H9 (cell line): ENCODE measurements at regions not wholly inside any gene's neighbourhood (a gene's known extent, or its start where the extent isn't known, plus 50 kb on each side); places are given as distances from the start of the nearest gene placed in this dataset.

Source experiments
- DNase-seq: peaks from one replicate; pipeline ENCODE4 v3.0.0-alpha.2; 2017
- H2AFZ ChIP-seq: one replicate; pipeline ENCODE4 v1.6.1; 2013; ENCODE audit warnings: mild to moderate bottlenecking, low read length, control low read depth, moderate library complexity
- H2AK5ac ChIP-seq: 2 replicates; pipeline ENCODE4 v1.6.1; 2013; ENCODE audit warnings: low read length, control low read depth, mixed read lengths; ENCODE audit not compliant: insufficient read length
- H2BK120ac ChIP-seq: one replicate; pipeline ENCODE4 v1.6.1; 2013; ENCODE audit warnings: low read depth, mild to moderate bottlenecking, low read length, control low read depth, inconsistent platforms; ENCODE audit not compliant: poor library complexity, severe bottlenecking
- H2BK12ac ChIP-seq: 2 replicates; pipeline ENCODE4 v1.6.1; 2013; ENCODE audit warnings: low read length, control low read depth, mixed read lengths, low read depth; ENCODE audit not compliant: insufficient read length
- H2BK15ac ChIP-seq: 2 replicates; pipeline ENCODE4 v1.6.1; 2013; ENCODE audit warnings: low read depth, low read length, control low read depth
- H2BK20ac ChIP-seq: one replicate; pipeline ENCODE4 v1.6.1; 2013; ENCODE audit warnings: low read depth, mild to moderate bottlenecking, low read length, control low read depth, inconsistent platforms; ENCODE audit not compliant: poor library complexity, severe bottlenecking
- H2BK5ac ChIP-seq: 2 replicates; pipeline ENCODE4 v1.6.1; 2013; ENCODE audit warnings: low read length, control low read depth, mixed read lengths; ENCODE audit not compliant: insufficient read length
- H3K14ac ChIP-seq: 2 replicates; pipeline ENCODE4 v1.6.1; 2013; ENCODE audit warnings: low read length, control low read depth; ENCODE audit not compliant: insufficient read depth
- H3K18ac ChIP-seq: 2 replicates; pipeline ENCODE4 v1.6.1; 2013; ENCODE audit warnings: low read depth, mild to moderate bottlenecking, mixed read lengths, low read length, control low read depth; ENCODE audit not compliant: insufficient read length
- H3K23ac ChIP-seq: 2 replicates; pipeline ENCODE4 v1.6.1; 2013; ENCODE audit warnings: low read length, control low read depth, mixed read lengths, low read depth; ENCODE audit not compliant: insufficient read length
- H3K23me2 ChIP-seq: 2 replicates; pipeline ENCODE4 v1.6.1; 2013; ENCODE audit warnings: low read depth, mild to moderate bottlenecking, mixed read lengths, low read length, control low read depth; ENCODE audit not compliant: insufficient read length, poor library complexity, severe bottlenecking
- H3K27ac ChIP-seq: 2 replicates; pipeline ENCODE4 v1.5.1; 2013; ENCODE audit warnings: low read length, control low read depth, mixed read lengths, low read depth; ENCODE audit not compliant: insufficient read length
- H3K27me3 ChIP-seq: 2 replicates; pipeline ENCODE4 v1.6.1; 2013; ENCODE audit warnings: low read length, control low read depth, inconsistent platforms; ENCODE audit not compliant: insufficient read depth
- H3K4ac ChIP-seq: 2 replicates; pipeline ENCODE4 v1.6.1; 2013; ENCODE audit warnings: low read depth, mild to moderate bottlenecking, control low read depth, inconsistent platforms, low read length, moderate library complexity
- H3K4me1 ChIP-seq: 2 replicates; pipeline ENCODE4 v1.6.1; 2013; ENCODE audit warnings: low read length, control low read depth, inconsistent platforms; ENCODE audit not compliant: insufficient read depth
- H3K4me2 ChIP-seq: 2 replicates; pipeline ENCODE4 v1.6.1; 2013; ENCODE audit warnings: low read length, control low read depth, mixed read lengths; ENCODE audit not compliant: insufficient read length, insufficient read depth
- H3K56ac ChIP-seq: 2 replicates; pipeline ENCODE4 v1.6.1; 2013; ENCODE audit warnings: low read depth, mild to moderate bottlenecking, mixed read lengths, low read length, control low read depth; ENCODE audit not compliant: insufficient read length
- H3K79me1 ChIP-seq: 2 replicates; pipeline ENCODE4 v1.6.1; 2013; ENCODE audit warnings: low read depth, mild to moderate bottlenecking, moderate library complexity, low read length, control low read depth, inconsistent platforms; ENCODE audit not compliant: insufficient read depth, poor library complexity, severe bottlenecking
- H3K79me2 ChIP-seq: 2 replicates; pipeline ENCODE4 v1.6.1; 2013; ENCODE audit warnings: low read length, control low read depth, inconsistent platforms; ENCODE audit not compliant: insufficient read depth
- H3K9ac ChIP-seq: 2 replicates; pipeline ENCODE4 v1.6.1; 2013; ENCODE audit warnings: low read length, control low read depth, mixed read lengths; ENCODE audit not compliant: insufficient read length; ENCODE audit errors: extremely low read depth
- H3K9me3 ChIP-seq: one replicate; pipeline ENCODE4 v1.6.1; 2013; ENCODE audit warnings: low read depth, low read length, inconsistent platforms; ENCODE audit not compliant: control insufficient read depth
- H3T11ph ChIP-seq: one replicate; pipeline ENCODE4 v1.6.1; 2013; ENCODE audit warnings: mild to moderate bottlenecking, low read length, control low read depth, inconsistent platforms
- H4K20me1 ChIP-seq: one replicate; pipeline ENCODE4 v1.6.1; 2013; ENCODE audit not compliant: control insufficient read depth, insufficient read length, insufficient read depth
- H4K5ac ChIP-seq: 2 replicates; pipeline ENCODE4 v1.6.1; 2013; ENCODE audit warnings: low read depth, mild to moderate bottlenecking, mixed read lengths, low read length, control low read depth; ENCODE audit not compliant: insufficient read length
- H4K8ac ChIP-seq: replicated peaks from 2 replicates; pipeline ENCODE4 v1.6.1; 2013; ENCODE audit warnings: low read length, control low read depth, mixed read lengths, low read depth; ENCODE audit not compliant: insufficient read length
- H4K91ac ChIP-seq: 2 replicates; pipeline ENCODE4 v1.6.1; 2013; ENCODE audit warnings: low read depth, mild to moderate bottlenecking, moderate library complexity, mixed read lengths, low read length, control low read depth; ENCODE audit not compliant: insufficient read length
- H3K27ac Mint-ChIP-seq, 3 experiments: 2 replicates in 2 of 3; 3 replicates in 1 of 3; pipeline ENCODE4 v1.8.0; 2020 to 2021; ENCODE audit warnings: mixed read lengths in 3 of 3, mild to moderate bottlenecking in 1 of 3, moderate library complexity in 1 of 3
- H3K27me3 Mint-ChIP-seq: 2 replicates; pipeline ENCODE4 v1.8.0; 2021; ENCODE audit warnings: low read depth, mild to moderate bottlenecking, moderate library complexity, mixed read lengths
- H3K36me3 Mint-ChIP-seq, 3 experiments: 2 replicates in 2 of 3; 3 replicates in 1 of 3; pipeline ENCODE4 v1.8.0; 2020 to 2021; ENCODE audit warnings: low read depth in 3 of 3, mixed read lengths in 3 of 3; ENCODE audit not compliant: insufficient read depth in 1 of 3
- H3K4me1 Mint-ChIP-seq, 2 experiments: 2 replicates each; pipeline ENCODE4 v1.8.0; 2020; ENCODE audit warnings: mixed read lengths in 2 of 2
- H3K4me3 Mint-ChIP-seq, 2 experiments: 2 replicates in 1 of 2; 3 replicates in 1 of 2; pipeline ENCODE4 v1.8.0; 2020 to 2021; ENCODE audit warnings: mild to moderate bottlenecking in 2 of 2, mixed read lengths in 2 of 2, moderate library complexity in 1 of 2
- H3K9me3 Mint-ChIP-seq, 2 experiments: 2 replicates in 1 of 2; 3 replicates in 1 of 2; pipeline ENCODE4 v1.8.0; 2020; ENCODE audit warnings: mild to moderate bottlenecking in 2 of 2, mixed read lengths in 2 of 2, moderate library complexity in 1 of 2
- WGBS: extraction: QIAGEN DNeasy Blood & Tissue Kit; methylation state at CpG from one replicate; pipeline ENCODE4 v1.1.7; 2013; ENCODE audit warnings: missing lambda C conversion rate, low lambda C conversion rate, mixed read lengths; ENCODE audit not compliant: insufficient read length; ENCODE audit errors: extremely low coverage; 5-methylcytosine and 5-hydroxymethylcytosine counted together
- TF ChIP-seq, protein P1 (sequence below): fragments of 200-600 bp; sonication (generic); conservative IDR thresholded peaks from 3 replicates; pipeline ENCODE4 v1.8.0; 2021; ENCODE audit warnings: antibody characterized with exemption, mild to moderate bottlenecking

DNA sequence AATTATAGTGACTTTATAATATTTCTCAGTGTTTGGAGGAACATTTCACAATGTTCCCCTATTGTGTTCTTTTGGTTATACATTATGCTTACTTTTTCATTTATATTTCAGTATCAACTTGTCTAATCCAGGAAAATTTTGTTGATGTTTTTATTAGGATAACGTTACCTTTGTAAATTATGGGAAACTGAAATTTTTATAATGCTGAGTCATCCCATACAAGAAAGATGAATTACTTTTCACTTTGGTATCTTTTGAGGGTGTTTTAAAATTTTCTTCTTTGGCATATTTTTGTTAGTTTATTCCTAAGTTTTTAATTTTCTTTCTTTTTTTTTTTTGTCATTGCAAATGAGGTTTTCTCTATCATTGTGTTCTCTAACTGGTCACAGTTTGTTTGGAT lies 542.7 kb downstream of the SLC16A7 start:
- no peaks in the 10 kb centered on the region for H3K27me3 Mint-ChIP-seq
- Histone ChIP-seq H4K8ac (no peak overlapping the region), H3K27ac (no peak overlapping the region), H4K20me1 (no peaks in the 10 kb centered on the region), H3K27me3 (no peaks in the 10 kb centered on the region), H3K56ac (no peak overlapping the region), H3K18ac (no peak overlapping the region), H3K4ac (no peak overlapping the region), H4K5ac (no peak overlapping the region), H2BK120ac (no peak overlapping the region), H3K23ac (no peak overlapping the region), H3K4me2 (no peak overlapping the region), H2BK20ac (no peak overlapping the region), H3K4me1 (no peaks in the 10 kb centered on the region), H2AK5ac (no peak overlapping the region), H2BK12ac (no peak overlapping the region), H3K79me2 (no peaks in the 10 kb centered on the region), H3K9me3 (no peaks in the 10 kb centered on the region), H4K91ac (no peak overlapping the region), H2BK5ac (no peak overlapping the region), H3K9ac (no peak overlapping the region), H3T11ph (no peak overlapping the region), H2BK15ac (no peak overlapping the region), H3K79me1 (no peaks in the 10 kb centered on the region), H3K14ac (no peak overlapping the region), H2AFZ (no peak overlapping the region), H3K23me2 (no peaks in the 10 kb centered on the region)
- TF ChIP-seq, protein P1, sequence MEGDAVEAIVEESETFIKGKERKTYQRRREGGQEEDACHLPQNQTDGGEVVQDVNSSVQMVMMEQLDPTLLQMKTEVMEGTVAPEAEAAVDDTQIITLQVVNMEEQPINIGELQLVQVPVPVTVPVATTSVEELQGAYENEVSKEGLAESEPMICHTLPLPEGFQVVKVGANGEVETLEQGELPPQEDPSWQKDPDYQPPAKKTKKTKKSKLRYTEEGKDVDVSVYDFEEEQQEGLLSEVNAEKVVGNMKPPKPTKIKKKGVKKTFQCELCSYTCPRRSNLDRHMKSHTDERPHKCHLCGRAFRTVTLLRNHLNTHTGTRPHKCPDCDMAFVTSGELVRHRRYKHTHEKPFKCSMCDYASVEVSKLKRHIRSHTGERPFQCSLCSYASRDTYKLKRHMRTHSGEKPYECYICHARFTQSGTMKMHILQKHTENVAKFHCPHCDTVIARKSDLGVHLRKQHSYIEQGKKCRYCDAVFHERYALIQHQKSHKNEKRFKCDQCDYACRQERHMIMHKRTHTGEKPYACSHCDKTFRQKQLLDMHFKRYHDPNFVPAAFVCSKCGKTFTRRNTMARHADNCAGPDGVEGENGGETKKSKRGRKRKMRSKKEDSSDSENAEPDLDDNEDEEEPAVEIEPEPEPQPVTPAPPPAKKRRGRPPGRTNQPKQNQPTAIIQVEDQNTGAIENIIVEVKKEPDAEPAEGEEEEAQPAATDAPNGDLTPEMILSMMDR = no peak
- DNase-seq = no peak
- H3K27ac Mint-ChIP-seq = no peak overlapping the region
- H3K9me3 Mint-ChIP-seq = no peaks in the 10 kb centered on the region
- H3K4me3 Mint-ChIP-seq = no peak overlapping the region
- no CpG with 5 or more reads among the region's 1 CpG for WGBS
- no peaks in the 10 kb centered on the region for H3K36me3 Mint-ChIP-seq
- H3K4me1 Mint-ChIP-seq = peaks cover 4 to 5% of the 10 kb centered on the region in 2 experiments; a peak in 3 of 4 replicates
